Thyroid gland (tissue), 4 donors: ENCODE measurements at regions not wholly inside any gene's neighbourhood (a gene's known extent, or its start where the extent isn't known, plus 50 kb on each side); places are given as distances from the start of the nearest gene placed in this dataset.

Source experiments
- CTCF ChIP-seq, 6 experiments: fragments of 200-600 bp in 3 of 6; fragments of 450-650 bp in 3 of 6; sonication (generic) in 3 of 6; IDR thresholded peaks; one replicate each; pipeline ENCODE4 v1.5.1; 2016 to 2019; ENCODE audit warnings: antibody characterized with exemption in 6 of 6, mild to moderate bottlenecking in 2 of 6, inconsistent platforms in 1 of 6, moderate library complexity in 1 of 6
- POLR2A ChIP-seq, 2 donors: fragments of 450-650 bp; IDR thresholded peaks; one replicate each; pipeline ENCODE4 v1.6.1; 2017; ENCODE audit warnings: antibody characterized with exemption in 2 of 2, mild to moderate bottlenecking in 2 of 2, moderate library complexity in 1 of 2

- TF ChIP-seq CTCF (IDR thresholded peaks at IDR 0.05) = no peak
- no peak for TF ChIP-seq POLR2A (IDR thresholded peaks at IDR 0.05)
These were observed 1339.3 kb downstream of the TBC1D22A start for GRCh38 chr22:48101704-48102103.
